Heart left ventricle (tissue), 13 donors: ENCODE measurements at regions not wholly inside any gene's neighbourhood (a gene's known extent, or its start where the extent isn't known, plus 50 kb on each side); places are given as distances from the start of the nearest gene placed in this dataset.

Experiments used
- CTCF ChIP-seq, 12 donors: fragments of 200-600 bp; sonication (generic) in 4 of 12; IDR thresholded peaks; one replicate each; pipeline versions ENCODE4 v1.5.0 to v1.8.0; 2018 to 2022; ENCODE audit warnings: antibody characterized with exemption in 12 of 12, mild to moderate bottlenecking in 5 of 12
- POLR2A ChIP-seq, 2 donors: fragments of 450-650 bp; IDR thresholded peaks; one replicate each; pipeline ENCODE4 v1.6.1; 2017; ENCODE audit warnings: antibody characterized with exemption in 2 of 2, mild to moderate bottlenecking in 2 of 2, moderate library complexity in 2 of 2
- donor health status: ischemic (EF 13 %, LVEDD 7.1; RV severe dilation, severe dysfunction).
- donor health status: DM: no; HTN: yes; CAD: no.
- donor health status: DM: no; HTN: no; CAD: no.
- donor health status: ischemic (EF 25% LVEDD 6.9; RV normal size, moderate dysfunction).
- donor health status: ischemic (EF 25% LVEDD 5.7; RV mildly dilated, moderate dysfunction).
- donor health status: ischemic (EF 35%, LVEDD 5.7; RV mildly dilated, moderate dysfunction).
- donor health status: nonischemic (EF 11% LVEDD 7.7; RV severe dilation, severe dysfunction).
- donor health status: DM: yes; HTN: yes; CAD: no.
- donor health status: PGD.
- donor health status: ischemic (EF 29% LVEDD 5.4; RV normal size, mild dysfunction).
- donor health status: nonischemic (EF 23%, LVEDD 6.1; RV moderate dilation, normal function).

DNA sequence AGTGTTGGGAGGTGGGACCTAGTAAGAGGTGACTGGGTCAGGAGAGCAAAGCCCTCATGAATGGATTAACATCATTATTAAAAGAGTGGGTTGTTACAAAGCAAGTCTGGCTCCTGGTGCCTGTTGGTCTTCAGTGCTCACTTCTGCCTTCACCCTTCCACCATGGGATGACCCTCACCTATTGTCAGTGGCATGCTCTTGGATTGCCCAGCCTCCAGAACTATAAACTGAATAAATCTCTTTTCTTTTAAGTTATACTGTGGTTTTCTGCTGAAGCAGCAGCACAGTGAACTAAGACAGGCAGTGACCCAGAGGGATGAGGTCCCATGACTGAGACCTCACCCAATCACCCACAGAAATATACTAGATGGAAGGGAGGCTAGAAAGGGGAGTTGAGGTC is 57.5 kb upstream of the ATL2 start:
- TF ChIP-seq CTCF (IDR thresholded peaks at IDR 0.05), result no peak
- TF ChIP-seq POLR2A (IDR thresholded peaks at IDR 0.05), result no peak
